ENCODE measurements at regions not wholly inside any gene's neighbourhood (a gene's known extent, or its start where the extent isn't known, plus 50 kb on each side); places are given as distances from the start of the nearest gene placed in this dataset.

- H3K36me3 ChIP-seq (ENCODE audit: control insufficient read depth, insufficient read depth, low read length), result no peaks in the 10 kb centered on the region
- ChIA-PET CTCF (interaction anchor here (0.6 kb wide), 1 partner anchor 121 kb away, joined by 3 read pairs; no protein-coding TSS in a partner anchor), POLR2A (interaction anchor here (0.5 kb wide), 1 partner anchor 722 kb away, joined by 4 read pairs; no protein-coding TSS in a partner anchor)
- H3K27me3 ChIP-seq (ENCODE audit: control insufficient read depth, insufficient read depth, low read length), result no peaks in the 10 kb centered on the region
- TF ChIP-seq CTCF (IDR thresholded peaks at IDR 0.05; ENCODE audit: insufficient read depth, low read depth, low read length), result no peak
- H3K4me3 ChIP-seq (ENCODE audit: low read depth, low read length), result no peak overlapping the region
- peak; percentile 55 for DNase-seq (ENCODE audit: low read depth)
These were observed 553.3 kb upstream of the TNP1 start for GRCh38 chr2:217413193-217413592.

GRCh38 chr2:217412721-217413120 is 552.9 kb upstream of the TNP1 start:
- DNase-seq (ENCODE audit: low read depth), result peak; percentile 48
- H3K36me3 ChIP-seq (ENCODE audit: control insufficient read depth, insufficient read depth, low read length), result no peaks in the 10 kb centered on the region
- TF ChIP-seq CTCF (IDR thresholded peaks at IDR 0.05; ENCODE audit: insufficient read depth, low read depth, low read length), result no peak
- no peak overlapping the region for H3K4me3 ChIP-seq (ENCODE audit: low read depth, low read length)
- no peaks in the 10 kb centered on the region for H3K27me3 ChIP-seq (ENCODE audit: control insufficient read depth, insufficient read depth, low read length)
- ChIA-PET CTCF (no interaction called here), POLR2A (interaction anchor here (0.5 kb wide), 1 partner anchor 721 kb away, joined by 4 read pairs; no protein-coding TSS in a partner anchor)

- TF ChIP-seq CTCF (IDR thresholded peaks at IDR 0.05; ENCODE audit: insufficient read depth, low read depth, low read length), result no peak
- DNase-seq (ENCODE audit: low read depth), result no peak
- ChIA-PET POLR2A (no interaction called here), CTCF (interaction anchor here (1.2 kb wide), 1 partner anchor 10 kb away, joined by 3 read pairs; no protein-coding TSS in a partner anchor)
- Histone ChIP-seq H3K27me3 (ENCODE audit: control insufficient read depth, insufficient read depth, low read length) (no peaks in the 10 kb centered on the region), H3K36me3 (ENCODE audit: control insufficient read depth, insufficient read depth, low read length) (no peaks in the 10 kb centered on the region), H3K4me3 (ENCODE audit: low read depth, low read length) (no peak overlapping the region)
These were observed 552.4 kb upstream of the TNP1 start for GRCh38 chr2:217412277-217412676.

- ChIA-PET CTCF (interaction anchor here (0.8 to 0.9 kb wide), 2 partner anchors 10 to 17 kb away, joined by 3 read pairs; no protein-coding TSS in a partner anchor), POLR2A (no interaction called here)
- H3K4me3 ChIP-seq (ENCODE audit: low read depth, low read length), result no peak overlapping the region
- no peak for TF ChIP-seq CTCF (IDR thresholded peaks at IDR 0.05; ENCODE audit: insufficient read depth, low read depth, low read length)
- H3K27me3 ChIP-seq (ENCODE audit: control insufficient read depth, insufficient read depth, low read length), result no peaks in the 10 kb centered on the region
- H3K36me3 ChIP-seq (ENCODE audit: control insufficient read depth, insufficient read depth, low read length), result no peaks in the 10 kb centered on the region
- no peak for DNase-seq (ENCODE audit: low read depth)
These were observed 550.8 kb upstream of the TNP1 start for GRCh38 chr2:217410681-217410960.

- POLR2A ChIA-PET, result no interaction called here
- Histone ChIP-seq H3K36me3 (ENCODE audit: control insufficient read depth, insufficient read depth, low read length) (no peaks in the 10 kb centered on the region), H3K4me3 (ENCODE audit: low read depth, low read length) (no peak overlapping the region), H3K27me3 (ENCODE audit: control insufficient read depth, insufficient read depth, low read length) (no peaks in the 10 kb centered on the region)
- DNase-seq (ENCODE audit: low read depth), result no peak
- CTCF ChIA-PET, result interaction anchor here (0.6 to 0.8 kb wide), 3 partner anchors 10 to 894 kb away, joined by 3 to 4 read pairs (median 3); no protein-coding TSS in a partner anchor
- TF ChIP-seq CTCF (IDR thresholded peaks at IDR 0.05; ENCODE audit: insufficient read depth, low read depth, low read length), result no peak
These were observed 550.3 kb upstream of the TNP1 start for GRCh38 chr2:217409949-217410680.

Measured in BJ (cell line).